HL-60 (cell line): ENCODE measurements at regions not wholly inside any gene's neighbourhood (a gene's known extent, or its start where the extent isn't known, plus 50 kb on each side); places are given as distances from the start of the nearest gene placed in this dataset.

Experiments used
- CTCF ChIP-seq: IDR thresholded peaks from one replicate; pipeline ENCODE4 v1.5.1; 2011; ENCODE audit warnings: low read length, control low read depth, inconsistent platforms; ENCODE audit not compliant: insufficient read depth
- GABPA ChIP-seq: IDR thresholded peaks from 2 replicates; pipeline ENCODE4 v1.6.1; 2012; ENCODE audit warnings: low read depth
- POLR2AphosphoS5 ChIP-seq: IDR thresholded peaks from 2 replicates; pipeline ENCODE4 v1.6.1; 2012; ENCODE audit warnings: low read depth
- REST ChIP-seq: IDR thresholded peaks from 2 replicates; pipeline ENCODE4 v1.6.1; 2012; ENCODE audit warnings: low read depth; ENCODE audit not compliant: insufficient replicate concordance
- SPI1 ChIP-seq: IDR thresholded peaks from 2 replicates; pipeline ENCODE4 v1.6.1; 2012; ENCODE audit warnings: low read depth, mild to moderate bottlenecking, borderline replicate concordance

GRCh38 chr6:47098570-47098993 is 56.5 kb upstream of the ADGRF1 start:
- no peak for TF ChIP-seq CTCF
- TF ChIP-seq POLR2AphosphoS5, result no peak
- no peak for TF ChIP-seq REST
- TF ChIP-seq GABPA, result no peak
- no peak for TF ChIP-seq SPI1
